ENCODE measurements at regions not wholly inside any gene's neighbourhood (a gene's known extent, or its start where the extent isn't known, plus 50 kb on each side); places are given as distances from the start of the nearest gene placed in this dataset.

DNA sequence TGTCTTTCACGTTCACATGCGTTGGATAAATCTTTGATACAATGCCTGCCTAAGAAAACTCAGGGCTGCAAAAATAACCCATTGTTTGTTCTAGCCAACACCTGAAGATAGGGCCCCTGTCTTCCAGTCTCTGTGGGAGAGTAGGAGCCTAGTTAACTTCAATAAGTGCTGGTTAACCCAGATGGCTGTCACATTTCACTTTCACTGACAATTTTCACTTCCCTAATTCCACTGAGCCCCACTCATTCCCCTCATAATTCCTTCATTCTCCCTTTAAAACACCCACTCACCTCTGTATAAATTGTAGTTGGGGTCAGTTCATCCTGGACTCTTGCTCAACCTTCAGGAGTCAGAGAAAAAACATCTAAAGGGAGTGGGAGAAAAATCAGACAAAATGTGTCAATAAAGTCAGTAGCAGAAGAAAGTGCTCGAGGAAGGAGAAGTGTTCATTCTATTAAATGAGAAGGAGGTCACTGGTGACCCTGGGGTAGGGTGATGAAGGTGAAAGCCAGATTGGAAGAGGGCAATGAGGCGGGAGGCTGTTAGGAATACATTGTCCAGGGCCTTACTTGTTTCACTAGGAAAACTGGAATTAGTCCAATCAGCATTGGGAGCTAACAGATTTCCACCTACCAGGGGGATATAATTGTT is 51.2 kb upstream of the ABI1 start:
- intact Hi-C loops (cut with micrococcal nuclease), result no loop called here
- no peak for DNase-seq
- H3K27ac ChIP-seq (ENCODE audit: low read depth, low read length), result no peak overlapping the region
- H3K4me3 Mint-ChIP-seq, result no peak overlapping the region
- H3K4me1 Mint-ChIP-seq, result no peaks in the 10 kb centered on the region
- H3K4me3 ChIP-seq (ENCODE audit: low read length in 2 of 2), result no peak overlapping the region
- no peaks in the 10 kb centered on the region for H3K9me3 ChIP-seq (ENCODE audit: control insufficient read depth in 1 of 2, low read length in 2 of 2)
- peaks cover 0 to 3% of the 10 kb centered on the region in 2 donors for H3K27me3 Mint-ChIP-seq
- POLR2A ChIA-PET (ENCODE audit: partially characterized antibody), result no interaction called here
- H3K27ac Mint-ChIP-seq, result peak overlapping the region in 1 of 7 donors; percentile 46
- H3K9me3 Mint-ChIP-seq, result no peaks in the 10 kb centered on the region
- H3K36me3 ChIP-seq (ENCODE audit: insufficient read depth, low read length), result no peaks in the 10 kb centered on the region
- no peaks in the 10 kb centered on the region for H3K4me1 ChIP-seq (ENCODE audit: insufficient read depth, low read length)
- no peaks in the 10 kb centered on the region for H3K27me3 ChIP-seq (ENCODE audit: insufficient read depth, low read length)
- no peaks in the 10 kb centered on the region for H3K36me3 Mint-ChIP-seq
- CTCF ChIA-PET (ENCODE audit: partially characterized antibody), result no interaction called here

Data from CD4-positive, alpha-beta memory T cell (primary cell).